ENCODE measurements at regions not wholly inside any gene's neighbourhood (a gene's known extent, or its start where the extent isn't known, plus 50 kb on each side); places are given as distances from the start of the nearest gene placed in this dataset.

DNA sequence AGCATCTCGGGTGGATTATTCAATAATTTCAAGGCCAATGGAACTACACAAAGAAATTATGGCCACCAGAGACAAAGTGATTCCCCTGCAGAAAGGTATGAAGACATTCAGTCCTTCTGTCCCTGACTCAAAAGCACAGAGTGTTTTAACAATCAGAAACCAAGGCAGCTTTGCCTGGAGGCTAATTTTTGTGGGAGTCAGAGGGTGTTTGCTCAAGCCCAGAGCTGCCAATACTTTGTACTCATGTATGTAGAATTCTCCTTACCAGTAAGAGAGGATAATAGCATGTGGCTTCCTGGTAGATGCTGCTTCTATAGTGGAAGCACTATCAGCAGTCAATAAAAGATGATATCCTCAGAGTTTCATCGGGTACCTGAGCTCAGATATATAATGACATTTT lies 178.4 kb downstream of the KCNE4 start:
- 86% methylated on average over 1 of the region's 2 CpGs for WGBS (ENCODE audit: insufficient coverage)
- TF ChIP-seq, protein P1, sequence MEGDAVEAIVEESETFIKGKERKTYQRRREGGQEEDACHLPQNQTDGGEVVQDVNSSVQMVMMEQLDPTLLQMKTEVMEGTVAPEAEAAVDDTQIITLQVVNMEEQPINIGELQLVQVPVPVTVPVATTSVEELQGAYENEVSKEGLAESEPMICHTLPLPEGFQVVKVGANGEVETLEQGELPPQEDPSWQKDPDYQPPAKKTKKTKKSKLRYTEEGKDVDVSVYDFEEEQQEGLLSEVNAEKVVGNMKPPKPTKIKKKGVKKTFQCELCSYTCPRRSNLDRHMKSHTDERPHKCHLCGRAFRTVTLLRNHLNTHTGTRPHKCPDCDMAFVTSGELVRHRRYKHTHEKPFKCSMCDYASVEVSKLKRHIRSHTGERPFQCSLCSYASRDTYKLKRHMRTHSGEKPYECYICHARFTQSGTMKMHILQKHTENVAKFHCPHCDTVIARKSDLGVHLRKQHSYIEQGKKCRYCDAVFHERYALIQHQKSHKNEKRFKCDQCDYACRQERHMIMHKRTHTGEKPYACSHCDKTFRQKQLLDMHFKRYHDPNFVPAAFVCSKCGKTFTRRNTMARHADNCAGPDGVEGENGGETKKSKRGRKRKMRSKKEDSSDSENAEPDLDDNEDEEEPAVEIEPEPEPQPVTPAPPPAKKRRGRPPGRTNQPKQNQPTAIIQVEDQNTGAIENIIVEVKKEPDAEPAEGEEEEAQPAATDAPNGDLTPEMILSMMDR (IDR thresholded peaks at IDR 0.05) = no peak
- H3K27me3 ChIP-seq (ENCODE audit: control insufficient read depth in 2 of 2, insufficient read depth in 2 of 2, low read length in 2 of 2) = no peaks in the 10 kb centered on the region
- H3K27ac Mint-ChIP-seq = no peak overlapping the region
- no peak overlapping the region for H3K9ac ChIP-seq (ENCODE audit: insufficient read depth, low read length, poor library complexity, severe bottlenecking)
- H3K36me3 Mint-ChIP-seq = no peaks in the 10 kb centered on the region
- H3K36me3 ChIP-seq (replicated peaks in 1 of 2; ENCODE audit: control insufficient read depth in 1 of 2, insufficient read depth in 2 of 2, low read length in 2 of 2) = no peaks in the 10 kb centered on the region
- H3K4me3 Mint-ChIP-seq = no peak overlapping the region
- H3K4me1 ChIP-seq (ENCODE audit: control insufficient read depth in 1 of 2, insufficient read depth in 2 of 2, low read length in 2 of 2) = no peaks in the 10 kb centered on the region
- H4K20me1 ChIP-seq (ENCODE audit: insufficient read depth, low read length) = no peaks in the 10 kb centered on the region
- H3K4me1 Mint-ChIP-seq = no peaks in the 10 kb centered on the region
- no peak overlapping the region for H3K4me3 ChIP-seq (replicated peaks in 1 of 3; ENCODE audit: low read depth in 2 of 3, low read length in 3 of 3)
- H2AFZ ChIP-seq (ENCODE audit: insufficient read depth, low read depth, low read length, poor library complexity, severe bottlenecking) = no peak overlapping the region
- peaks cover 0 to 3% (median 0%) of the 10 kb centered on the region in 7 donors for H3K9me3 Mint-ChIP-seq
- no peaks in the 10 kb centered on the region for H3K79me2 ChIP-seq (ENCODE audit: insufficient read depth, low read length)
- H3K27ac ChIP-seq (ENCODE audit: low read depth in 1 of 2, low read length in 2 of 2) = no peak overlapping the region
- intact Hi-C loops (cut with micrococcal nuclease) = no loop called here
- H3K4me2 ChIP-seq (replicated peaks; ENCODE audit: extremely low read depth, low read length, poor library complexity, severe bottlenecking) = no peak overlapping the region
- no peak for DNase-seq
- H3K9me3 ChIP-seq (replicated peaks in 1 of 2; ENCODE audit: control insufficient read depth in 1 of 2, insufficient read depth in 1 of 2, low read length in 2 of 2) = no peaks in the 10 kb centered on the region
- no peaks in the 10 kb centered on the region for H3K27me3 Mint-ChIP-seq (ENCODE audit: low read depth in 3 of 3)

DNA sequence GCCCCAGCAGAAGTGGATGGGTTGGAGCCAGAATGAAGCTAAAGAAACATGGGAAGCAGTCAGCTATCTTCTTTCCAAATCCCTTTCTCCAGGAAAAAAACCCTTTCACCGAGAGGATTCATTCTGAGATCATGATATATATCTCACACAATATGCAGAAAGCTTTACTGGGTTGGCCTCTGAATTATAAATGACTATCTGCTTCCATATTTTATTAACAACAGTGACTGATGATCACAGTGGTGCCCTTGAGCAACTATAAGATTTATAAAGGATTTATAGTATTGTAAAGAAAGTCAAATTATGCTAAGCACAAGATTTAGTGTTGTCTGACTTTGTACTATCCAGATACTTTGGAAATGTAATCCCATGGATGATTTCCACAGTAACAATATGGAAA lies 180.3 kb downstream of the KCNE4 start:
- H3K4me3 ChIP-seq (replicated peaks in 1 of 3; ENCODE audit: low read depth in 2 of 3, low read length in 3 of 3) = no peak overlapping the region
- H3K9me3 ChIP-seq (replicated peaks in 1 of 2; ENCODE audit: control insufficient read depth in 1 of 2, insufficient read depth in 1 of 2, low read length in 2 of 2) = no peaks in the 10 kb centered on the region
- Mint-ChIP-seq H3K27me3 (ENCODE audit: low read depth in 3 of 3) (no peaks in the 10 kb centered on the region), H3K4me3 (no peak overlapping the region), H3K9me3 (peaks cover 0 to 3% (median 0%) of the 10 kb centered on the region in 7 donors), H3K36me3 (no peaks in the 10 kb centered on the region), H3K27ac (no peak overlapping the region), H3K4me1 (no peaks in the 10 kb centered on the region)
- H2AFZ ChIP-seq (ENCODE audit: insufficient read depth, low read depth, low read length, poor library complexity, severe bottlenecking) = no peak overlapping the region
- H3K4me2 ChIP-seq (replicated peaks; ENCODE audit: extremely low read depth, low read length, poor library complexity, severe bottlenecking) = no peak overlapping the region
- TF ChIP-seq, protein P1 (IDR thresholded peaks at IDR 0.05) = no peak
- no peaks in the 10 kb centered on the region for H3K4me1 ChIP-seq (ENCODE audit: control insufficient read depth in 1 of 2, insufficient read depth in 2 of 2, low read length in 2 of 2)
- no peak overlapping the region for H3K27ac ChIP-seq (ENCODE audit: low read depth in 1 of 2, low read length in 2 of 2)
- no peaks in the 10 kb centered on the region for H3K79me2 ChIP-seq (ENCODE audit: insufficient read depth, low read length)
- no peaks in the 10 kb centered on the region for H3K36me3 ChIP-seq (replicated peaks in 1 of 2; ENCODE audit: control insufficient read depth in 1 of 2, insufficient read depth in 2 of 2, low read length in 2 of 2)
- WGBS (ENCODE audit: insufficient coverage) = 100% methylated on average over 1 of the region's 1 CpG
- no peaks in the 10 kb centered on the region for H4K20me1 ChIP-seq (ENCODE audit: insufficient read depth, low read length)
- intact Hi-C loops (cut with micrococcal nuclease) = no loop called here
- DNase-seq = no peak
- H3K27me3 ChIP-seq (ENCODE audit: control insufficient read depth in 2 of 2, insufficient read depth in 2 of 2, low read length in 2 of 2) = no peaks in the 10 kb centered on the region
- no peak overlapping the region for H3K9ac ChIP-seq (ENCODE audit: insufficient read depth, low read length, poor library complexity, severe bottlenecking)
